BE2C (cell line): ENCODE measurements at regions not wholly inside any gene's neighbourhood (a gene's known extent, or its start where the extent isn't known, plus 50 kb on each side); places are given as distances from the start of the nearest gene placed in this dataset.

Source experiments
- DNase-seq: peaks from one replicate; pipeline ENCODE4 v3.0.0-alpha.2; 2020
- H3K27me3 ChIP-seq: fragments of 250-450 bp; sonication (Bioruptor Pico); 2 replicates; pipeline ENCODE4 v1.5.1; 2020; ENCODE audit warnings: mild to moderate bottlenecking
- H3K36me3 ChIP-seq: fragments of 250-450 bp; sonication (Bioruptor Pico); 2 replicates; pipeline ENCODE4 v1.5.1; 2020; ENCODE audit warnings: mild to moderate bottlenecking
- H3K4me1 ChIP-seq: fragments of 250-450 bp; sonication (Bioruptor Pico); 2 replicates; pipeline ENCODE4 v1.5.1; 2020
- H3K4me3 ChIP-seq: 2 replicates; pipeline ENCODE4 v1.5.1; 2011; ENCODE audit warnings: low read depth, low read length
- H3K9me3 ChIP-seq: fragments of 250-450 bp; sonication (Bioruptor Pico); 2 replicates; pipeline ENCODE4 v1.5.1; 2020
- TF ChIP-seq, protein P1 (sequence below): IDR thresholded peaks from 2 replicates; pipeline ENCODE4 v1.5.1; 2012; ENCODE audit warnings: mild to moderate bottlenecking, low read depth, low read length

GRCh38 chr2:138319616-138320015 lies 182.0 kb upstream of the SPOPL start:
- Histone ChIP-seq H3K36me3 (no peaks in the 10 kb centered on the region), H3K27me3 (no peaks in the 10 kb centered on the region), H3K4me3 (no peak overlapping the region), H3K9me3 (no peaks in the 10 kb centered on the region), H3K4me1 (no peaks in the 10 kb centered on the region)
- TF ChIP-seq, protein P1, sequence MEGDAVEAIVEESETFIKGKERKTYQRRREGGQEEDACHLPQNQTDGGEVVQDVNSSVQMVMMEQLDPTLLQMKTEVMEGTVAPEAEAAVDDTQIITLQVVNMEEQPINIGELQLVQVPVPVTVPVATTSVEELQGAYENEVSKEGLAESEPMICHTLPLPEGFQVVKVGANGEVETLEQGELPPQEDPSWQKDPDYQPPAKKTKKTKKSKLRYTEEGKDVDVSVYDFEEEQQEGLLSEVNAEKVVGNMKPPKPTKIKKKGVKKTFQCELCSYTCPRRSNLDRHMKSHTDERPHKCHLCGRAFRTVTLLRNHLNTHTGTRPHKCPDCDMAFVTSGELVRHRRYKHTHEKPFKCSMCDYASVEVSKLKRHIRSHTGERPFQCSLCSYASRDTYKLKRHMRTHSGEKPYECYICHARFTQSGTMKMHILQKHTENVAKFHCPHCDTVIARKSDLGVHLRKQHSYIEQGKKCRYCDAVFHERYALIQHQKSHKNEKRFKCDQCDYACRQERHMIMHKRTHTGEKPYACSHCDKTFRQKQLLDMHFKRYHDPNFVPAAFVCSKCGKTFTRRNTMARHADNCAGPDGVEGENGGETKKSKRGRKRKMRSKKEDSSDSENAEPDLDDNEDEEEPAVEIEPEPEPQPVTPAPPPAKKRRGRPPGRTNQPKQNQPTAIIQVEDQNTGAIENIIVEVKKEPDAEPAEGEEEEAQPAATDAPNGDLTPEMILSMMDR: no peak
- no peak for DNase-seq

- no peak for DNase-seq
- H3K27me3 ChIP-seq: no peaks in the 10 kb centered on the region
- TF ChIP-seq, protein P1: no peak
- H3K36me3 ChIP-seq: no peaks in the 10 kb centered on the region
- H3K4me3 ChIP-seq: no peak overlapping the region
- H3K4me1 ChIP-seq: no peaks in the 10 kb centered on the region
- no peaks in the 10 kb centered on the region for H3K9me3 ChIP-seq
Observed at GRCh38 chr2:138321458-138321857, 180.1 kb upstream of the SPOPL start.

DNA sequence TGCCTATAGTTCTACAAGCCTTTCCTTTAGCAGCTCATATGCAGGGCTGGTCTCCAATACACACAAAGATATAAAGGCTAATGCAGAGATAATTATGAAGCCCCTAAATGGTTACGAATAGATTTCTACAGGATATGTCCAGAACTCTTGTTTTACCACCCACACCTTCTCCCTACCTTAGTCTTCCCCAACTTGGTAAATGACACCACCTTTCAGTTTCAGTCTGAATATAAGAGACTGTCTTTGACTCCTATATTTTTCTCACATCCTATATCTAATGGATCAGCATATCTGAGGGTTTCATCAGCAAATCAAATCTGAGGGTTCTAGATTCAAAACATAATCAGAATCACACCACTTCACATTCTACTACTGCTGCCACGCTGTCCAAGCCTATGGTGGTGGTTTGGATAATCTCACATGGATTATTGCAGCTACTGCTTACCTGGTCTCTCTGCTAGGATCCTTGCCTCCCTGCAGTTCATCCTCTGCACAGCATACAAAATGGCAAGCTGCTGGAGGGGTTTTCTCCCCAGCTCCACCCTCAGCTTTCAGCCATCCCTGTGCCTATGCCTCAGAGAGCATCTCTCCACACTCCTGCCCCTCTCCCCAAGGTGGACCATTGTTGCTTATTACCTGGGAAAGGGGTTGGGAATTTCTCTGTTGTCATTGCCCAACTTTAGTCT lies 178.0 kb upstream of the SPOPL start:
- TF ChIP-seq, protein P1: no peak
- Histone ChIP-seq H3K4me3 (no peak overlapping the region), H3K27me3 (no peaks in the 10 kb centered on the region), H3K9me3 (no peaks in the 10 kb centered on the region), H3K36me3 (no peaks in the 10 kb centered on the region), H3K4me1 (no peaks in the 10 kb centered on the region)
- no peak for DNase-seq

DNA sequence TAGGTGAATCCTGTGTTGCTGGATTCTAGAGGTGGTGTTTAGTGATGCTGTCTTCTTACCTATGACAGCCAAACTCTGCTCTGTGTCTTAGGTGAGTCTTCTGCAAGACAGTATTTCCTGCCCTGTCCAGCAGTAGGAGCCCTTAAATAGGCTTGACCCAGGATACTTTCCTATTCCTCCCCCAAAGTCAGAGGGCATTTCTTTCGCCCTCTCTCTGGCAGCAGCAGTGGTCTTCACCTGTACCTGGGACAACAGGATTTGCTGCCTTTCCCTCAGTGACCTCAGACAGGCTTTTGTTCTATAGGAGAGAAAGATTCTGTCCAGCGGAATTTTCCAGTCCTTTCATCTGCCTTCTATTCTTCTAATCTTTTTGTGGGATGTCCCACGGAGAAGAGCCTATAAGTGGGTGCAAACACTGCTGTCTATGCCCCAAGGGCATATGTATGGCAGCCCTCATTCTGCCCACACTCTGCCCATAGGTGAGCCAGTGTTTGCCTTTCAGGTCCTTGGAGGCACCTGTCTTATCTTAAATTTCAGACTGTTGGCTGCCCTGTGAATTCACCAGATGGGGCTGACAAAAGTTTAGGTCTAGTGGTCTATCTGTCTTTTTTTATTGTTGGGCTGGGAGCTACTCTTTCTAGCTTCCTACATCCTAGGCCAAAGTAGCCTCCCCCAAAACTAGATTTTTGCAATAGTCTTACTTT lies 177.3 kb upstream of the SPOPL start:
- TF ChIP-seq, protein P1: no peak
- no peak for DNase-seq

DNA sequence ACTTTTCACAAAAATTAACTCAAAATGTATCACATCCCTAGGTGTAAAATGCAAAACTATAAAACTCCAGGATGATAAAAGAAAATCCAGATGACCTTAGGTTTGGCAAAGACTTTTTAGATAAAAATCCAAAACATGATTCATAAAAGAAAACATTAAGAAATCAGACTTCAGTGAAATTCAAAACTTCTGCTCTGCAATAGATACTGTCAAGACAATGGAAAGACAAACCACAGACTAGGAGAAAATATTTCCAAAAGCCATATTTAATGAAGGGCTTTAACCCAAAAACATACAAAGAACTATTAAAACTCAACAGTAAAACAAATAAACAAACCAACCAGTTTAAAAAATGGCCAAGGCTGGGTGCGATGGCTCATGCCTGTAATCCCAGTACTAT lies 173.6 kb upstream of the SPOPL start:
- Histone ChIP-seq H3K9me3 (no peaks in the 10 kb centered on the region), H3K36me3 (no peaks in the 10 kb centered on the region), H3K4me3 (no peak overlapping the region), H3K4me1 (no peaks in the 10 kb centered on the region), H3K27me3 (no peaks in the 10 kb centered on the region)
- no peak for DNase-seq
- TF ChIP-seq, protein P1: no peak

More for the DNA sequence above, 177.3 kb upstream of the SPOPL start:
- no peaks in the 10 kb centered on the region for H3K27me3 ChIP-seq
- no peaks in the 10 kb centered on the region for H3K36me3 ChIP-seq
- no peak overlapping the region for H3K4me3 ChIP-seq
- no peaks in the 10 kb centered on the region for H3K9me3 ChIP-seq
- no peaks in the 10 kb centered on the region for H3K4me1 ChIP-seq

- no peaks in the 10 kb centered on the region for H3K36me3 ChIP-seq
- TF ChIP-seq, protein P1: no peak
- no peak for DNase-seq
- H3K27me3 ChIP-seq: no peaks in the 10 kb centered on the region
- H3K9me3 ChIP-seq: no peaks in the 10 kb centered on the region
- H3K4me1 ChIP-seq: no peaks in the 10 kb centered on the region
- H3K4me3 ChIP-seq: no peak overlapping the region
Observed at GRCh38 chr2:138329162-138329561, 172.4 kb upstream of the SPOPL start.
